Lung (tissue), 11 donors: ENCODE measurements at regions not wholly inside any gene's neighbourhood (a gene's known extent, or its start where the extent isn't known, plus 50 kb on each side); places are given as distances from the start of the nearest gene placed in this dataset.

Experiments used
- ATAC-seq: fragments of 200-7000 bp; cut with Tn5 transposase; one replicate; pipeline ENCODE4 v1.9.1; 2020; ENCODE audit warnings: moderate number of reproducible peaks; ENCODE audit not compliant: insufficient read depth, low FRiP score
- DNase-seq, 3 donors: peaks; one replicate each; pipeline ENCODE4 v3.0.0-alpha.2; 2013 to 2017
- H3K27ac ChIP-seq, 2 donors: one replicate each; pipeline ENCODE4 v1.5.1; 2013; ENCODE audit warnings: mild to moderate bottlenecking in 2 of 2, moderate library complexity in 2 of 2, control low read depth in 1 of 2, inconsistent platforms in 1 of 2, low read depth in 1 of 2, low read length in 1 of 2
- H3K27me3 ChIP-seq, 3 donors: one replicate each; pipeline ENCODE4 v1.5.1; 2013; ENCODE audit warnings: low read length in 2 of 3; ENCODE audit not compliant: control insufficient read depth in 3 of 3, insufficient read depth in 3 of 3
- H3K36me3 ChIP-seq, 4 donors: one replicate each; pipeline ENCODE4 v1.5.1; 2013; ENCODE audit warnings: low read length in 4 of 4, mild to moderate bottlenecking in 1 of 4, moderate library complexity in 1 of 4; ENCODE audit not compliant: control insufficient read depth in 4 of 4, insufficient read depth in 4 of 4
- H3K4me1 ChIP-seq, 5 donors: one replicate each; pipeline ENCODE4 v1.5.1; 2013; ENCODE audit warnings: low read length in 5 of 5, mild to moderate bottlenecking in 2 of 5, moderate library complexity in 1 of 5; ENCODE audit not compliant: control insufficient read depth in 5 of 5, insufficient read depth in 5 of 5
- H3K4me3 ChIP-seq: one replicate; pipeline ENCODE4 v1.5.1; 2013; ENCODE audit warnings: mild to moderate bottlenecking, control low read depth, moderate library complexity
- H3K9ac ChIP-seq, 2 donors: one replicate each; pipeline ENCODE4 v1.5.1; 2013; ENCODE audit warnings: low read length in 2 of 2, control low read depth in 1 of 2; ENCODE audit not compliant: insufficient read depth in 1 of 2
- H3K9me3 ChIP-seq, 4 donors: one replicate each; pipeline ENCODE4 v1.5.1; 2013; ENCODE audit warnings: low read length in 3 of 4, mild to moderate bottlenecking in 1 of 4, moderate library complexity in 1 of 4; ENCODE audit not compliant: control insufficient read depth in 4 of 4, insufficient read depth in 3 of 4
- WGBS, 2 donors: extraction: QIAGEN DNeasy Blood & Tissue Kit; methylation state at CpG; one replicate each; pipeline ENCODE4 v1.1.7; 2013; 5-methylcytosine and 5-hydroxymethylcytosine counted together
- TF ChIP-seq, protein P1 (sequence below): IDR thresholded peaks from 2 replicates; pipeline ENCODE4 v1.5.1; 2012; ENCODE audit warnings: mild to moderate bottlenecking; ENCODE audit errors: control extremely low read depth, extremely low read depth
- donor health status: control.
- donor health status: control.
- donor health status: Bipolar disorder and iron deficiency.
- donor health status: healthy.
- donor health status: DM: yes; HTN: yes; CAD: no.

GRCh38 chr7:34277016-34277802, 371.9 kb downstream of the BMPER start:
- DNase-seq (no peak), ATAC-seq (no peak)
- 61 to 69% methylated on average over 7 of the region's 7 CpGs for WGBS, 2 donors
- no peaks in the 10 kb centered on the region for H3K27me3 ChIP-seq
- H3K4me3 ChIP-seq, result no peak overlapping the region
- H3K27ac ChIP-seq, result no peak overlapping the region
- no peaks in the 10 kb centered on the region for H3K36me3 ChIP-seq
- H3K4me1 ChIP-seq, result no peaks in the 10 kb centered on the region
- TF ChIP-seq, protein P1, sequence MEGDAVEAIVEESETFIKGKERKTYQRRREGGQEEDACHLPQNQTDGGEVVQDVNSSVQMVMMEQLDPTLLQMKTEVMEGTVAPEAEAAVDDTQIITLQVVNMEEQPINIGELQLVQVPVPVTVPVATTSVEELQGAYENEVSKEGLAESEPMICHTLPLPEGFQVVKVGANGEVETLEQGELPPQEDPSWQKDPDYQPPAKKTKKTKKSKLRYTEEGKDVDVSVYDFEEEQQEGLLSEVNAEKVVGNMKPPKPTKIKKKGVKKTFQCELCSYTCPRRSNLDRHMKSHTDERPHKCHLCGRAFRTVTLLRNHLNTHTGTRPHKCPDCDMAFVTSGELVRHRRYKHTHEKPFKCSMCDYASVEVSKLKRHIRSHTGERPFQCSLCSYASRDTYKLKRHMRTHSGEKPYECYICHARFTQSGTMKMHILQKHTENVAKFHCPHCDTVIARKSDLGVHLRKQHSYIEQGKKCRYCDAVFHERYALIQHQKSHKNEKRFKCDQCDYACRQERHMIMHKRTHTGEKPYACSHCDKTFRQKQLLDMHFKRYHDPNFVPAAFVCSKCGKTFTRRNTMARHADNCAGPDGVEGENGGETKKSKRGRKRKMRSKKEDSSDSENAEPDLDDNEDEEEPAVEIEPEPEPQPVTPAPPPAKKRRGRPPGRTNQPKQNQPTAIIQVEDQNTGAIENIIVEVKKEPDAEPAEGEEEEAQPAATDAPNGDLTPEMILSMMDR, result no peak
- peaks cover 0 to 3% (median 0%) of the 10 kb centered on the region in 4 donors for H3K9me3 ChIP-seq
- H3K9ac ChIP-seq, result no peak overlapping the region

DNA sequence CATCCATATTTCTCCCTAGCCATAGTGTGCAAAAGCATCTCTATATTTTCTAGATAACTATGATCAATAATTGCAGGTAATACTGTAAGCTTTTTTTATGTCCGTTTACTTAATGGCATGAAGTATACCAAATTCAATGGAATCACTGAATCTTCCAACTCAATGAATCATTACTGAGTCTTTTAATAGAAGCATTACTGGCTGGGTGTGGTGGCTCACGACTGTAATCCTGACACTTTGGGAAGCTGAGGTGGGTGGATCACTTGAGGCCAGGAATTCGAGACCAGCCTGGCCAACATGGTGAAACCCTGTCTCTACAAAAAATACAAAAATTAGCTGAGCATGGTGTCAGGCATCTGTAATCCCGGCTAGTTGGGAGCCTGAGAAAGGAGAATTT, 372.5 kb downstream of the BMPER start:
- Histone ChIP-seq H3K4me3 (no peak overlapping the region), H3K9ac (no peak overlapping the region), H3K36me3 (no peaks in the 10 kb centered on the region), H3K27me3 (no peaks in the 10 kb centered on the region), H3K27ac (no peak overlapping the region), H3K9me3 (peaks cover 0 to 3% (median 0%) of the 10 kb centered on the region in 4 donors), H3K4me1 (no peaks in the 10 kb centered on the region)
- DNase-seq (no peak), ATAC-seq (no peak)
- TF ChIP-seq, protein P1, result no peak
- 76 to 79% methylated on average over 4 of the region's 4 CpGs for WGBS, 2 donors

DNA sequence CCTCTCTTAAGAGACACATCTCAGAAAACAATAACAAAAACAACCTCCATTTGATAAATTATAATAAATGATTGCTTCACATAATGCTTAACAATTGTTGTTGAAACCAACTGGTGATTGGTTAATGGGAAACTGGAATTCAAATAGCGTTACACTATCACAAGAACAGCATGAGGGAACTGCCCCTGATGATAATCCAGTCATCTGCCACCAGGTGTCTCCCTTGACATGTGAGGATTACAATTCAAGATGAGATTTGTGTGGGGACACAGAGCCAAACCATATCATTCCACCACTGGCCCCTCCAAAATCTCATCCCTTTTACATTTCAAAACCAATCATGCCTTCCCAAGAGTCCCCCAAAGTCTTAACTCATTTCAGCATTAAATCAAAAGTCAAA, 375.9 kb downstream of the BMPER start:
- ATAC-seq, result no peak
- H3K9me3 ChIP-seq, result peaks cover 0 to 6% (median 4%) of the 10 kb centered on the region in 4 donors
- 95 to 97% methylated on average over 1 of the region's 1 CpG for WGBS, 2 donors

More for the DNA sequence above, 375.9 kb downstream of the BMPER start:
- H3K36me3 ChIP-seq, result no peaks in the 10 kb centered on the region
- H3K27ac ChIP-seq, result no peak overlapping the region
- H3K4me3 ChIP-seq, result no peak overlapping the region
- no peaks in the 10 kb centered on the region for H3K27me3 ChIP-seq
- no peak for DNase-seq
- no peak overlapping the region for H3K9ac ChIP-seq
- no peaks in the 10 kb centered on the region for H3K4me1 ChIP-seq
- TF ChIP-seq, protein P1, result no peak
